IMR-90 (cell line): ENCODE measurements at regions not wholly inside any gene's neighbourhood (a gene's known extent, or its start where the extent isn't known, plus 50 kb on each side); places are given as distances from the start of the nearest gene placed in this dataset.

Experiments used
- POLR2A ChIP-seq: IDR thresholded peaks from 2 replicates; pipeline ENCODE4 v1.6.1; 2012; ENCODE audit warnings: mild to moderate bottlenecking, low read depth, low read length
- TF ChIP-seq, protein P1 (sequence below): conservative IDR thresholded peaks from 2 replicates; pipeline ENCODE4 v1.5.1; 2012; ENCODE audit warnings: mild to moderate bottlenecking, low read depth, low read length, improper control_type of control experiment

DNA sequence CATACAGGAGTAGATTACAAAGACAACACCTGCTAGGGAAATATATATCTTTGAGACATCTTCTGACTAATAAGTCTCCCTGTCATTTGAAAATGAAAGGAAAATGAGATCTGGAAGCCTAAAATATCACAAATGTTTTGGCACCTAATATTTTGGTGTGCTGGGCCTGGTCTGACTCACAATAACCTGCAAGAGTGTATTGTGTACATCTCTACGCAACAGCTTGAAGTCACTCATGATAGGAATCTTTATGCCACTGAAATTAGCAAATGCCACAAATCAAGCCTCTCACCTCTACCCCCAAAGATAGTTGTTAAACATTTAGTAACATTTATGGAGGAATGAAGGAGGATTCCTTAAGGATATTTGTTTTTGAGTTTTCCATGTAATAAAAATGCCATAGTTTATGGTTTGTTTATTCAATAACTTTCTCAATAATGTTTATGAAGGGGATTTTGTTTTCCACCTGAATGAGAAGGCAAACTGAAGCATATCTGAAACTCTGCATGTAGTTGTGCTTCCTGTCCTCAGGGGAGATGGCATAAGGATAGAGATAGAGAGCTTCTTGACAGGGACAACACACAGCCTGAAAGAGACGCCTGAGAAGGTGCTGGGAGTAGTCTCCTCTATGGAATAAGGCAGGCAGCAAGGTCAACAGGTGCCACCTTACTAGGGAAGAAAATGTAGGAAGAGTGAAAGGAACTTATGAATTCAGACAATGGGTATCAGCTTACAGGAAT, 197.4 kb downstream of the AHR start:
- TF ChIP-seq, protein P1, sequence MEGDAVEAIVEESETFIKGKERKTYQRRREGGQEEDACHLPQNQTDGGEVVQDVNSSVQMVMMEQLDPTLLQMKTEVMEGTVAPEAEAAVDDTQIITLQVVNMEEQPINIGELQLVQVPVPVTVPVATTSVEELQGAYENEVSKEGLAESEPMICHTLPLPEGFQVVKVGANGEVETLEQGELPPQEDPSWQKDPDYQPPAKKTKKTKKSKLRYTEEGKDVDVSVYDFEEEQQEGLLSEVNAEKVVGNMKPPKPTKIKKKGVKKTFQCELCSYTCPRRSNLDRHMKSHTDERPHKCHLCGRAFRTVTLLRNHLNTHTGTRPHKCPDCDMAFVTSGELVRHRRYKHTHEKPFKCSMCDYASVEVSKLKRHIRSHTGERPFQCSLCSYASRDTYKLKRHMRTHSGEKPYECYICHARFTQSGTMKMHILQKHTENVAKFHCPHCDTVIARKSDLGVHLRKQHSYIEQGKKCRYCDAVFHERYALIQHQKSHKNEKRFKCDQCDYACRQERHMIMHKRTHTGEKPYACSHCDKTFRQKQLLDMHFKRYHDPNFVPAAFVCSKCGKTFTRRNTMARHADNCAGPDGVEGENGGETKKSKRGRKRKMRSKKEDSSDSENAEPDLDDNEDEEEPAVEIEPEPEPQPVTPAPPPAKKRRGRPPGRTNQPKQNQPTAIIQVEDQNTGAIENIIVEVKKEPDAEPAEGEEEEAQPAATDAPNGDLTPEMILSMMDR: no peak
- no peak for TF ChIP-seq POLR2A
